ENCODE measurements at regions not wholly inside any gene's neighbourhood (a gene's known extent, or its start where the extent isn't known, plus 50 kb on each side); places are given as distances from the start of the nearest gene placed in this dataset.

DNA sequence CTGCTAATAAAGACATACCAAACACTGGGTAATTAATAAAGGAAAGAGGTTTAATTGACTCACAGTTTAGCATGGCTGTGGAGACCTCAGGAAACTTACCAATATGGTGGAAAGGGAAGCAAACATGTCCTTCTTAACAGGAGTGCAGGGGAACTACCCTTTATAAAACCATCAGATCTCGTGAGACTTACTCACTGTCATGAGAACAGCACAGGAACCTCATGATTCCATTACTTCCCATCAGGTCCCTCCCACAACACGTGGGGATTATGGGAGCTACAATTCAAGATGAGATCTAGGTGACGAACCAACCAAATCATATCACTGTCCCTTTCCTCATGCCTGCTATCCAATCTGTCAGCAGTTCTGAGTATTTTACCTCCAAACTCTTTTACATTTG lies 586.7 kb downstream of the TDRD15 start:
- no peak overlapping the region for H3K27ac ChIP-seq
- no peak overlapping the region for H3K4me3 ChIP-seq

GRCh38 chr2:21715887-21716286 lies 592.1 kb downstream of the TDRD15 start:
- H3K4me3 ChIP-seq, result no peak overlapping the region
- H3K27ac ChIP-seq, result no peak overlapping the region

- no peak overlapping the region for H3K27ac ChIP-seq
- H3K4me3 ChIP-seq, result no peak overlapping the region
Observed at GRCh38 chr2:21727101-21727500, 603.3 kb downstream of the TDRD15 start.

DNA sequence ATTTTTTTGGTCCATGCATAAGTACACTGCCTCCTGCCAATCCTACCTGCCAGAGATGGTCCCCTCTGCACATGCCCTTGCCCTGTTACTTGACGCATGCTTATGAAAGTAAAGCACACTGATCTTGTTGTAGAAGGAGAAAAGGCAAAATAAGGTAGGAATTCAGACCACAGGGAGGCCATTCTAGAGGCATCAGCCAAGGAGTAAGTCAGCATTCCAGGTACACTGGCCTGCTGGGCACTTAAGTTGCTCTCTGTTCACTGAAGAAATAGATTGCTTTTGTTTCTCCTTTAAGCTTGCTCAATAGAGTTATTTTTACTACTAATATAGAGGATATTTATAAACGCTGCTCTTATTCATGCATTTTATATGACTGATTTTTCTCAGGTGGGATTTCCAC lies 604.4 kb downstream of the TDRD15 start:
- Histone ChIP-seq H3K4me3 (no peak overlapping the region), H3K27ac (no peak overlapping the region)

- H3K27ac ChIP-seq, result no peak overlapping the region
- H3K4me3 ChIP-seq, result no peak overlapping the region
Observed at GRCh38 chr2:21730141-21730540, 606.4 kb downstream of the TDRD15 start.

- H3K4me3 ChIP-seq, result no peak overlapping the region
Observed at GRCh38 chr2:21740484-21740883, 616.7 kb downstream of the TDRD15 start.

GRCh38 chr2:21746499-21746898 lies 622.7 kb downstream of the TDRD15 start:
- Histone ChIP-seq H3K4me3 (no peak overlapping the region), H3K27ac (no peak overlapping the region)

More at GRCh38 chr2:21740484-21740883, 616.7 kb downstream of the TDRD15 start:
- H3K27ac ChIP-seq, result no peak overlapping the region

GRCh38 chr2:21748501-21748900 lies 624.7 kb downstream of the TDRD15 start:
- no peak overlapping the region for H3K4me3 ChIP-seq

DNA sequence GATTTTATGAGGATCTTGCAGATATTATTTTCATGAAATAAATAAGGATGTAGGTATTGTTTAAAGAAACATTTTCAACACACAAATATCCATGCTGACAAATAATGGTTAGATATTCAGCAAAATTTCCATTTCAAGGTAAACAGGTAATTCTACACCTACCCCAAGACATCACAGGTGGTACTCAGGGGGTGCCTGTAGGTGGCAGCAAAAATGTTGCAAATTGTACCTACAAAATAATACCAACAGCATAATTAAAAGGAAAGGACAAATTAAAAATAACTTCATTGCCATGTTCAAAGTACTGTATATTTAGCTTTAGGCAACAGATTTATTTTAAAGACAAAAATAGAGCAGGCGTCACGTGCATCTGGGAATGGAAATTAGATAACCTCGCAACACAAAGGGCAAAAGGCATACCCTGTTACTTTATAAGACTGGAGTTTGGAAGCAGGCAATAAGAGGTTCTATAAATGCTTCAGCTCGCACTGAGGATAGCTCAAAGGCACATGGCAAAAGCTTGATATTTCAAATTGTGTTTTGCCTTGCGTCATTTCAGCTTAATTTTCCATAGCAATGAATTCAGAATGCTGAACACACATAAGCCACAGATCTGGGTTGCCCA lies 630.5 kb downstream of the TDRD15 start:
- no peak overlapping the region for H3K4me3 ChIP-seq

More at GRCh38 chr2:21748501-21748900, 624.7 kb downstream of the TDRD15 start:
- no peak overlapping the region for H3K27ac ChIP-seq

DNA sequence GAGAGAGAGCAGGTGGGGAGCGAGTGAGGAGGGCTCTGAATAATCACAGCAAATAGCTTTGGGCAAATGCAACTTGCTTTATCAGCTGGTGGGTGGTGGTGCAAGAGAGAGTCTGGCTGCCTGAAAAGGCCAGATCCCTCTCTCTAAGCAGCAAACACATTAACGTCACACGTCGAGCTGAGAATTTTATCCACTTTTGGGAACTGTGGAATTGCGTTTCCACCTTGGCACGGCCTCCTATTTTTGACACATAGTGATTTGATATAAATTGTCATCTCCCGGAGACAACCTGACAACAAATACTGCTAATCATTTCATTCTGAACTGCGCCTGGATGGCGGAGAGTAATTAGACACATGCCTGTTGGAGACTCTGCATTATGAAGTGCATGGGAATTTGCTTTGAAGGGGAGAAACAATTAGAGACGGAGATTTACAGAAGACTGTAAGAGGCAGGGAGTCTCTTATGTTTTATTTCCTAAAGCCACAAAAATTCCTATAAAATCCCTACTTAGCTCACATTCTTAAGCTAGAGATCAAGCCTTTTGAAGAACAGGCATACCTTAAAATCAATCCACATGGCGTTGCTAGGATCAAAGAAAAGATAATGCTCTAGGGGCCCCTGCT lies 634.1 kb downstream of the TDRD15 start:
- no peak overlapping the region for H3K4me3 ChIP-seq
- H3K27ac ChIP-seq, result no peak overlapping the region

More for the DNA sequence above, 630.5 kb downstream of the TDRD15 start:
- no peak overlapping the region for H3K27ac ChIP-seq

GRCh38 chr2:21759819-21760218 lies 636.1 kb downstream of the TDRD15 start:
- H3K4me3 ChIP-seq, result no peak overlapping the region
- no peak overlapping the region for H3K27ac ChIP-seq

DNA sequence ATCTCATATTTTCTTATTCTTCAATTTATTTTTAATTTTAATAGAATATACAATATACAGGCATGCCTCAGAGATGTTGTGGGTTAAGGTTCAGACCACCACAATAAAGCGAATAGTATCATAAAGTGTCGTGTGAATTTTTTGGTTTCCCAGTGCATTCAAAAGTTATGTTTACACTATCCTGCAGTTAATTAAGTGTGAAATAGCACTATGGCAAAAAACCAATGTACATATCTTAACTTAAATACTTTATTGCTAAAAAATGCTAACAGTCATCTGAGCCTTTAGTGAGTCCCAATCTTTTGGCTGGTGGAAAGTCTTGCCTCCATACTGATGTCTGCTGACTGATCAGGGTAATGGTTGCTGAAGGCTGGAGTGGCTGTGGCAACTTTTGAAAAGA lies 637.6 kb downstream of the TDRD15 start:
- Histone ChIP-seq H3K4me3 (no peak overlapping the region), H3K27ac (no peak overlapping the region)

GRCh38 chr2:21763501-21763900 lies 639.7 kb downstream of the TDRD15 start:
- Histone ChIP-seq H3K27ac (no peak overlapping the region), H3K4me3 (no peak overlapping the region)

GRCh38 chr2:21770787-21771186 lies 647.0 kb downstream of the TDRD15 start:
- Histone ChIP-seq H3K4me3 (no peak overlapping the region), H3K27ac (no peak overlapping the region)

DNA sequence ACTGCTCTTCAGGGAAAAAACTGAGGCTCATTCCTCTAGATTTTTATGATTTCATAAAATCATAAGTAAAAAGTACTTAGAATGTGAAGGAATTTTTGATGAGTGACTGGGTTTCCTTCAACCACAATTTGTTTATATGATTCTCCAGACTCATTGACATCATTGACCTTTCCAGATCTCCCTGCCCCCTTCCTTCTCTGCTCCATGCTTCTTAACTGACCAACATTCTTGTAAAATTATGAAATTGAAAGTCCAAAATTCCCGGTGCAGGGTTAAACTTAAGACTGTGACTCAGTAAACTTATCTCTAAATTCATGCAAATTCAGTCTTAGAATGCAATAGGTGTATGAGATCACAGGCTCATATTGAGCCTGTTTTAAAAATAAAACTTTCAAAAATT lies 648.9 kb downstream of the TDRD15 start:
- H3K4me3 ChIP-seq, result no peak overlapping the region
- H3K27ac ChIP-seq, result no peak overlapping the region

GRCh38 chr2:21773168-21773567 lies 649.4 kb downstream of the TDRD15 start:
- Histone ChIP-seq H3K4me3 (no peak overlapping the region), H3K27ac (no peak overlapping the region)

DNA sequence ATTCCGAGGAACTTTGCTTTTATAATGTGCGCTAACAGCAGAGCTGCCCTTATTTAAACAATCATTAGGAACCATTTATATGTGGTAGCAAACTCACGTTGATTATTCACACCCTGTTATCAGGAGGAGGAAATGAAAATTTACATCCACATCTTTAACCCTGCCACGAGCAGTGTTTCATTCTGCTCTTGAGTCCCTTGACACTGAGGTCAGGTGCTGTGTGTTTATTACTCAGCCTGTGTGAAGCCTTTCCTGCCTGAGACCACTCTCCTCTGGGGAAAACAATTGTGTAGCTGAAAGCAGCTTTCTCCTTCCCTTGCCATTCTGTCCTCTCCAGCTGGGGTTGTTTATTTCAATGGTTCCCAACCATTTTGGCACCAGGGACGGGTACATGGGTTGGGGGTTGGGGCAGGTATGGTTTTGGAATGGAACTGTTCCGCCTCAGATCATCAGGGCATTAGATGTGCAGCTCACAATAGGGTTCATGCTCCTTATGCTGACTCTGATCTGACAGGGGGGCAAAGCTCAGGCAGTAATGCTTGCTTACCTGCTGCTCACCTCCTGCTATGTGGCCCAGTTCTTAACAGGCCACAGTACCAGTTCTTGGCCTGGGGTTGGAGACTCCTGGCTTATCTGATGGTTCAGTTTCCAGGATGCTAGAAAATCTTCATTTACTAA lies 651.1 kb downstream of the TDRD15 start:
- no peak overlapping the region for H3K4me3 ChIP-seq
- H3K27ac ChIP-seq, result no peak overlapping the region

DNA sequence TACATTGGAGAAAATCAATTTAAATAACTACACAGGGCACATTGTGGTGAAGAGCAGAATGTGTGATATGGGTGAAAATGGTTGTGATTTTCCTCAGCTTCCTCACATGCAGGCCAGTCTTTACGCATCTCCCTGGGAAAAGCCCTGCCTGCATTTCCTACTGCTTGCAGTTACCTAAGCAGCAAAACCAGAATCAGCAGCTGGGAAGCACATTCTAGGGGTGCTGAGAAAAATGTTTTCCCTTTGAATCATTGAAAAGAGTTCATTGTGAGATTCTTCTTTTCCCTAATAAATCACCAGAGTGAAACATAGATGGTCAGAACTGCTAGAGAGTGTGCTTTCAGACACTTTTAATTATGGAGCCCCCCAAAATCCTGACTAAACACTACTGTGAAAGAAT lies 656.0 kb downstream of the TDRD15 start:
- Histone ChIP-seq H3K27ac (no peak overlapping the region), H3K4me3 (no peak overlapping the region)

DNA sequence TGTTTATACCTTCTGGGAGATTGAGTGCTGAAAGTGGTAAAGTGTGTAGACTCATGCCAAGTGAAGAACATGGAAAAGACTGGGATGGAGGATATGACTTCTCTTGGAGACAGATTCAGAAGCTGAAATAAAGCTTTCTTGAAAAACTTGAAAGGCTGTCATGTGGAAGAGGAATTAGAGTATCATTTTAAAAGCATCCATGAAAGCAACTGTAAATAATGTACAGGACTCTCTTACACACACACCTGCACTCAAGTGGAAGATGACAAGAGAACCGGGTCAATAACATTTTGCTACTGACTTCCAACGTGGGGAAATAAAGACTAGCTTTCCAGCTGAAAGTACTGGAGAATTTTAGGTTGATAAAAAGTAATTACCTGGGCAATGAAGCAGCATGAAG lies 658.2 kb downstream of the TDRD15 start:
- H3K27ac ChIP-seq, result no peak overlapping the region

GRCh38 chr2:21782866-21783265 lies 659.1 kb downstream of the TDRD15 start:
- Histone ChIP-seq H3K4me3 (no peak overlapping the region), H3K27ac (no peak overlapping the region)

More for the DNA sequence above, 658.2 kb downstream of the TDRD15 start:
- H3K4me3 ChIP-seq, result no peak overlapping the region

- Histone ChIP-seq H3K4me3 (no peak overlapping the region), H3K27ac (no peak overlapping the region)
Observed at GRCh38 chr2:21787941-21788340, 664.2 kb downstream of the TDRD15 start.

Measured in skin epidermis (tissue), 12 donors.